ENCODE measurements at regions not wholly inside any gene's neighbourhood (a gene's known extent, or its start where the extent isn't known, plus 50 kb on each side); places are given as distances from the start of the nearest gene placed in this dataset.

DNA sequence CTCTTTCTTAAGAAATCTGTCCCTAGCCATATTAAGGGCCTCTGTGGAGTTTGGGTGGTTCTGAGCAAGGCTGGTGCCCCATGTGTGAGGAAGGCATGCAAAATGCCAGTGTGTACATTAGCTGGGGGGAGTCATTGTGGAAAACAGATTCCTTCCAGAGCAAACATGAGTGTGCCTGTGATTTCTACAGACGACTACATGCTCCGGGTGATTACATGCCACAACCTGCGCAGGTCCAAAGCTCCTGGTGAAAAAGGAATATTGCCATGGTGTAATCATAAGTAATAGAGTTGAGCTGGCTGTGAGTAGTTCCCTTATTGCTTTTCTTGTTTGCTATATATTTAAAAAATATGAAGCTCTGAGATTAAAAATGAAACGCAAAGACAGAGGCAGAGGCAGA, 102.1 kb downstream of the ACER2 start:
- no peak for TF ChIP-seq CTCF (IDR thresholded peaks at IDR 0.05)
- TF ChIP-seq EZH2 (IDR thresholded peaks at IDR 0.05): no peak
- TF ChIP-seq EZH2phosphoT487 (IDR thresholded peaks at IDR 0.05): no peak
